GM12878 (cell line): ENCODE measurements at regions not wholly inside any gene's neighbourhood (a gene's known extent, or its start where the extent isn't known, plus 50 kb on each side); places are given as distances from the start of the nearest gene placed in this dataset.

Experiments used
- ATAC-seq: fragments of 200-7000 bp; cut with Tn5 transposase; 3 replicates; pipeline ENCODE4 v1.9.1; 2020; ENCODE audit warnings: mild to moderate bottlenecking, moderate library complexity
- BruUV-seq: library from RNA; stranded (reverse); fragments of 400-500 nt; replicated peaks from 2 replicates; lab custom pipeline; 2021; lab: Mats Ljungman, UMichigan
- CTCF ChIA-PET: fragments of 300-600 bp; sonication (Branson Sonifier 250); formaldehyde crosslinking; extraction: SDS; loops from one replicate; lab custom pipeline; 2021; ENCODE audit warnings: inconsistent platforms; lab: Yijun Ruan, JAX
- POLR2A ChIA-PET: fragments of 350-600 bp; formaldehyde crosslinking; extraction: SDS; loops from one replicate; lab custom pipeline; 2021; ENCODE audit warnings: inconsistent platforms; lab: Charles Lee
- RAD21 ChIA-PET: fragments of 300-600 bp; sonication (Branson Sonifier 250); formaldehyde crosslinking; loops from one replicate; lab custom pipeline; 2023; ENCODE audit warnings: antibody characterized with exemption; ENCODE audit not compliant: unreplicated experiment; lab: Charles Lee
- SMC1A ChIA-PET: fragments of 300-600 bp; sonication (Branson Sonifier 250); formaldehyde crosslinking; loops from one replicate; lab custom pipeline; 2023; ENCODE audit not compliant: unreplicated experiment, uncharacterized antibody; lab: Charles Lee
- DNase-seq: peaks from one replicate; pipeline ENCODE4 v3.0.0-alpha.2; 2011; ENCODE audit warnings: low read depth, low spot score
- FAIRE-seq: peaks from 3 replicates; lab custom pipeline; 2011; peaks lifted over from hg19 to GRCh38; lab: Jason Lieb, UNC
- H2AFZ ChIP-seq: 2 replicates; pipeline ENCODE4 v1.6.0; 2011; ENCODE audit warnings: low read depth, low read length, control low read depth; ENCODE audit not compliant: control insufficient read depth
- H3K27ac ChIP-seq: 2 replicates; pipeline ENCODE4 v1.5.1; 2011; ENCODE audit warnings: control low read depth; ENCODE audit not compliant: control insufficient read depth, insufficient read depth
- H3K27me3 ChIP-seq, 2 experiments: replicated peaks in 1 of 2; 2 replicates each; pipeline versions ENCODE4 v1.6.0 to v1.6.1; 2011; ENCODE audit warnings: low read length in 1 of 2; ENCODE audit not compliant: control insufficient read depth in 2 of 2, insufficient read depth in 2 of 2
- H3K36me3 ChIP-seq, 2 experiments: 2 replicates each; pipeline ENCODE4 v1.5.1; 2011; ENCODE audit warnings: low read length in 1 of 2; ENCODE audit not compliant: control insufficient read depth in 2 of 2, insufficient read depth in 2 of 2
- H3K4me1 ChIP-seq: 2 replicates; pipeline ENCODE4 v1.6.1; 2011; ENCODE audit warnings: mild to moderate bottlenecking, low read length, moderate library complexity, mixed read lengths; ENCODE audit not compliant: control insufficient read depth, insufficient read depth
- H3K4me2 ChIP-seq: 2 replicates; pipeline ENCODE4 v1.6.0; 2011; ENCODE audit warnings: control low read depth; ENCODE audit not compliant: control insufficient read depth, insufficient read depth
- H3K4me3 ChIP-seq: fragments of 200-600 bp; sonication (generic); 2 replicates; pipeline ENCODE4 v1.5.1; 2016
- H3K79me2 ChIP-seq: 2 replicates; pipeline ENCODE4 v1.6.0; 2011; ENCODE audit warnings: low read length; ENCODE audit not compliant: control insufficient read depth, insufficient read depth
- H3K9ac ChIP-seq: 2 replicates; pipeline ENCODE4 v1.8.0; 2011; ENCODE audit warnings: low read length, control low read depth, mixed read lengths; ENCODE audit not compliant: control insufficient read depth, insufficient read depth
- H3K9me3 ChIP-seq: replicated peaks from 3 replicates; pipeline ENCODE4 v1.5.1; 2011; ENCODE audit warnings: mild to moderate bottlenecking, low read length; ENCODE audit not compliant: control insufficient read depth, insufficient read depth
- H4K20me1 ChIP-seq: 2 replicates; pipeline ENCODE4 v1.6.0; 2011; ENCODE audit not compliant: control insufficient read depth, insufficient read depth
- E2F4 ChIP-seq: IDR thresholded peaks from 2 replicates; pipeline ENCODE4 v1.6.1; 2012; ENCODE audit warnings: low read depth, low read length, improper control_type of control experiment
- HDAC6 ChIP-seq: fragments of 200-600 bp; sonication (generic); IDR thresholded peaks from one replicate; pipeline ENCODE4 v1.8.0; 2017; ENCODE audit warnings: antibody characterized with exemption; ENCODE audit not compliant: unreplicated experiment
- JUND ChIP-seq: IDR thresholded peaks from 2 replicates; pipeline ENCODE4 v1.6.1; 2012; ENCODE audit warnings: low read depth, mild to moderate bottlenecking, low read length, improper control_type of control experiment, moderate library complexity
- NFYB ChIP-seq: IDR thresholded peaks from 2 replicates; pipeline ENCODE4 v1.6.1; 2011; ENCODE audit warnings: low read depth, mild to moderate bottlenecking, low read length, improper control_type of control experiment, moderate library complexity; ENCODE audit not compliant: insufficient read depth
- PAX5 ChIP-seq: IDR thresholded peaks from 2 replicates; pipeline ENCODE4 v1.6.1; 2011; ENCODE audit warnings: low read depth, low read length, borderline replicate concordance
- SIX5 ChIP-seq: IDR thresholded peaks from 2 replicates; pipeline ENCODE4 v1.6.1; 2011; ENCODE audit warnings: mild to moderate bottlenecking, low read depth, low read length, moderate library complexity; ENCODE audit not compliant: severe bottlenecking
- ZBED1 ChIP-seq: IDR thresholded peaks from 2 replicates; pipeline ENCODE4 v1.6.1; 2016; ENCODE audit warnings: borderline replicate concordance
- WGBS: methylation state at CpG from one replicate; pipeline ENCODE4 v1.1.6; 2016; ENCODE audit warnings: low lambda C conversion rate; ENCODE audit not compliant: insufficient replicate concordance, insufficient coverage; ENCODE audit errors: missing lambda C conversion rate; 5-methylcytosine and 5-hydroxymethylcytosine counted together
- in situ Hi-C: fragments of 300-500 bp; cut with MboI; formaldehyde crosslinking; loops from 9 replicates; pipeline ENCODE4 v1.14.3; 2018; ENCODE audit warnings: mixed read lengths
- intact Hi-C: fragments of 100-400 bp; cut with micrococcal nuclease; formaldehyde crosslinking; loops from one replicate; pipeline ENCODE4 v1.14.2; 2022; ENCODE audit not compliant: unreplicated experiment

GRCh38 chr22:49188591-49188990, 639.1 kb downstream of the BRD1 start (continued):
- TF ChIP-seq PAX5: no peak
- TF ChIP-seq, all 136 proteins: peak for 0

DNA sequence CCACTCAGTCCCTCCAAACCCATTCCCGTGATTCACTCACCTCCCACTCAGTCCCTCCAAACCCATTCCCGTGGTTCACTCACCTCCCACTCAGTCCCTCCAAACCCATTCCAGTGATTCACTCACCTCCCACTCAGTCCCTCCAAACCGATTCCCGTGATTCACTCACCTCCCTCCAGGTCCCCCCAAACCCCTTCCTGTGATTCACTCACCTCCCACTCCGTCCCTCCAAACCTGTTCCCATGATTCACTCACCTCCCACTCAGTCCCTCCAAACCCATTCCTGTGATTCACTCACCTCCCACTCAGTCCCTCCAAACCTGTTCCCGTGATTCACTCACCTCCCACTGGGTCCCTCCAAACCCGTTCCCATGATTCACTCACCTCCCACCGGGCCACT, 639.6 kb downstream of the BRD1 start:
- ChIA-PET SMC1A (no interaction called here), POLR2A (no interaction called here), RAD21 (no interaction called here), CTCF (no interaction called here)
- no peaks in the 10 kb centered on the region for H4K20me1 ChIP-seq
- no peak overlapping the region for H2AFZ ChIP-seq
- no peaks in the 10 kb centered on the region for H3K36me3 ChIP-seq
- in situ Hi-C loops (no loop called here), intact Hi-C loops (no loop called here)
- H3K4me3 ChIP-seq: no peak overlapping the region
- H3K27me3 ChIP-seq: no peaks in the 10 kb centered on the region
- FAIRE-seq (no peak), ATAC-seq (no peak), DNase-seq (no peak)
- no peaks in the 10 kb centered on the region; the same call in 2 of the 3 replicates for H3K9me3 ChIP-seq
- TF ChIP-seq E2F4 (no peak), ZBED1 (no peak), JUND (no peak)
- H3K9ac ChIP-seq: no peak overlapping the region
- H3K27ac ChIP-seq: no peak overlapping the region
- WGBS: 0% methylated on average over 8 of the region's 8 CpGs
- H3K79me2 ChIP-seq: no peaks in the 10 kb centered on the region
- BruUV-seq: no TSS peak
- no peak overlapping the region for H3K4me2 ChIP-seq
- no peaks in the 10 kb centered on the region for H3K4me1 ChIP-seq

GRCh38 chr22:49186762-49187161, 640.9 kb downstream of the BRD1 start:
- Histone ChIP-seq H3K27me3 (no peaks in the 10 kb centered on the region), H3K27ac (no peak overlapping the region), H3K36me3 (no peaks in the 10 kb centered on the region), H3K9me3 (no peaks in the 10 kb centered on the region; the same call in 2 of the 3 replicates), H3K4me2 (no peak overlapping the region), H2AFZ (no peak overlapping the region), H3K4me3 (no peak overlapping the region), H3K4me1 (no peaks in the 10 kb centered on the region), H3K79me2 (no peaks in the 10 kb centered on the region), H3K9ac (no peak overlapping the region), H4K20me1 (no peaks in the 10 kb centered on the region)
- ChIA-PET RAD21 (no interaction called here), POLR2A (no interaction called here), SMC1A (no interaction called here), CTCF (no interaction called here)
- intact Hi-C loops: no loop called here
- 70% methylated on average over 12 of the region's 12 CpGs for WGBS
- ATAC-seq: no peak
- no peak for TF ChIP-seq HDAC6
- TF ChIP-seq NFYB: no peak
- TF ChIP-seq SIX5: no peak
- in situ Hi-C loops: no loop called here
- no TSS peak for BruUV-seq
- DNase-seq: no peak
- FAIRE-seq: no peak
